ENCODE measurements at regions not wholly inside any gene's neighbourhood (a gene's known extent, or its start where the extent isn't known, plus 50 kb on each side); places are given as distances from the start of the nearest gene placed in this dataset.
"Not testable (repeated sequence)": the region's sequence is repeated elsewhere in the genome, so short reads cannot be mapped to it uniquely, and the experiment has no call there.

GRCh38 chr2:34785206-34785785 is 1186.2 kb upstream of the FAM98A start:
- Mint-ChIP-seq H3K27ac (ENCODE audit: unreplicated experiment) (no peak overlapping the region), H3K9me3 (ENCODE audit: unreplicated experiment) (peaks cover 17% of the 10 kb centered on the region), H3K27me3 (ENCODE audit: insufficient read depth, unreplicated experiment) (peaks cover 5% of the 10 kb centered on the region), H3K36me3 (ENCODE audit: insufficient read depth, unreplicated experiment) (no peaks in the 10 kb centered on the region), H3K4me3 (ENCODE audit: unreplicated experiment) (no peak overlapping the region), H3K4me1 (ENCODE audit: low read depth, unreplicated experiment) (no peaks in the 10 kb centered on the region)
- CTCF ChIA-PET, result no interaction called here
- POLR2A ChIA-PET, result no interaction called here
- no peak for DNase-seq
- no TSS peak for BruUV-seq (replicated peaks)
- H3K4me3 ChIP-seq (ENCODE audit: low read depth, low read length), result no peak overlapping the region
- no peaks in the 10 kb centered on the region for H3K36me3 ChIP-seq (ENCODE audit: control insufficient read depth, insufficient read depth, low read length)
- intact Hi-C loops (cut with micrococcal nuclease; ENCODE audit: unreplicated experiment), result no loop called here
- no peaks in the 10 kb centered on the region for H3K27me3 ChIP-seq (replicated peaks; ENCODE audit: control insufficient read depth, insufficient read depth, low read length)
- H3K4me1 ChIP-seq, result no peaks in the 10 kb centered on the region
- H3K9me3 ChIP-seq, result no peaks in the 10 kb centered on the region
- no peak for TF ChIP-seq CTCF (IDR thresholded peaks at IDR 0.05; ENCODE audit: insufficient read depth in 1 of 2, low read depth in 1 of 2, low read length in 1 of 2, severe bottlenecking in 1 of 2, unreplicated experiment in 1 of 2)

GRCh38 chr2:34784701-34785100 is 1185.6 kb upstream of the FAM98A start:
- Mint-ChIP-seq H3K27me3 (ENCODE audit: insufficient read depth, unreplicated experiment) (no peaks in the 10 kb centered on the region), H3K36me3 (ENCODE audit: insufficient read depth, unreplicated experiment) (no peaks in the 10 kb centered on the region), H3K9me3 (ENCODE audit: unreplicated experiment) (peaks cover 17% of the 10 kb centered on the region), H3K4me3 (ENCODE audit: unreplicated experiment) (no peak overlapping the region), H3K4me1 (ENCODE audit: low read depth, unreplicated experiment) (no peaks in the 10 kb centered on the region), H3K27ac (ENCODE audit: unreplicated experiment) (no peak overlapping the region)
- no peak for DNase-seq
- no TSS peak for BruUV-seq (replicated peaks)
- Histone ChIP-seq H3K9me3 (no peaks in the 10 kb centered on the region), H3K27me3 (replicated peaks; ENCODE audit: control insufficient read depth, insufficient read depth, low read length) (no peaks in the 10 kb centered on the region), H3K4me1 (no peaks in the 10 kb centered on the region), H3K36me3 (ENCODE audit: control insufficient read depth, insufficient read depth, low read length) (no peaks in the 10 kb centered on the region), H3K4me3 (ENCODE audit: low read depth, low read length) (no peak overlapping the region)
- ChIA-PET CTCF (no interaction called here), POLR2A (no interaction called here)
- intact Hi-C loops (cut with micrococcal nuclease; ENCODE audit: unreplicated experiment), result no loop called here
- TF ChIP-seq CTCF (IDR thresholded peaks at IDR 0.05; ENCODE audit: insufficient read depth in 1 of 2, low read depth in 1 of 2, low read length in 1 of 2, severe bottlenecking in 1 of 2, unreplicated experiment in 1 of 2), result no peak

DNA sequence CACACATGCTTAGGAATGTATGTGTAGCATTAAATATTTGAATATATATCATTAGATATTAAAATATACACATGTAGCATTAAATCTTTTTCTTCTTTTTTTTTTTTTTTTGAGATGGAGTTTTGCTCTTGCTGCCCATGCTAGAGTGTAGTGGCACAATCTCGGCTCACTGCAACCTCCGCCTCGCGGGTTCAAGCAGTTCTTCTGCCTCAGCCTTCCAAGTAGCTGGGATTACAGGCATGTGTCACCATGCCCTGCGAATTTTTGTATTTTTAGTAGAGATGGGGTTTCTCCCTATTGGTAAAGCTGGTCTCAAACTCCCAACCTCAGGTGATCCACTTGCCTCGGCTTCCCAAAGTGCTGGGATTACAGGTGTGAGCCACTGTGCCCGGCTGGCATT is 1151.6 kb upstream of the FAM98A start:
- H3K27me3 ChIP-seq (replicated peaks; ENCODE audit: control insufficient read depth, insufficient read depth, low read length); H3K4me1 ChIP-seq; H3K9me3 ChIP-seq; POLR2A ChIA-PET; H3K27ac Mint-ChIP-seq (ENCODE audit: unreplicated experiment); H3K36me3 ChIP-seq (ENCODE audit: control insufficient read depth, insufficient read depth, low read length); H3K9me3 Mint-ChIP-seq (ENCODE audit: unreplicated experiment); DNase-seq; H3K4me1 Mint-ChIP-seq (ENCODE audit: low read depth, unreplicated experiment); CTCF ChIA-PET; intact Hi-C loops (cut with micrococcal nuclease; ENCODE audit: unreplicated experiment); H3K4me3 ChIP-seq (ENCODE audit: low read depth, low read length); BruUV-seq (replicated peaks); H3K36me3 Mint-ChIP-seq (ENCODE audit: insufficient read depth, unreplicated experiment); H3K27me3 Mint-ChIP-seq (ENCODE audit: insufficient read depth, unreplicated experiment); H3K4me3 Mint-ChIP-seq (ENCODE audit: unreplicated experiment): not testable (repeated sequence)

GRCh38 chr2:34747643-34748042 is 1148.5 kb upstream of the FAM98A start:
- H3K27ac Mint-ChIP-seq (ENCODE audit: unreplicated experiment), result no peak overlapping the region
- no peaks in the 10 kb centered on the region for H3K9me3 Mint-ChIP-seq (ENCODE audit: unreplicated experiment)
- no peaks in the 10 kb centered on the region for H3K9me3 ChIP-seq
- no peak overlapping the region for H3K4me3 ChIP-seq (ENCODE audit: low read depth, low read length)
- no peaks in the 10 kb centered on the region for H3K27me3 Mint-ChIP-seq (ENCODE audit: insufficient read depth, unreplicated experiment)
- no peak for TF ChIP-seq CTCF (IDR thresholded peaks at IDR 0.05; ENCODE audit: insufficient read depth in 1 of 2, low read depth in 1 of 2, low read length in 1 of 2, severe bottlenecking in 1 of 2, unreplicated experiment in 1 of 2)
- ChIA-PET POLR2A (no interaction called here), CTCF (no interaction called here)
- H3K4me3 Mint-ChIP-seq (ENCODE audit: unreplicated experiment), result no peak overlapping the region
- no peaks in the 10 kb centered on the region for H3K36me3 Mint-ChIP-seq (ENCODE audit: insufficient read depth, unreplicated experiment)
- intact Hi-C loops (cut with micrococcal nuclease; ENCODE audit: unreplicated experiment), result no loop called here
- BruUV-seq (replicated peaks), result no TSS peak
- DNase-seq, result no peak
- no peaks in the 10 kb centered on the region for H3K4me1 ChIP-seq
- H3K27me3 ChIP-seq (replicated peaks; ENCODE audit: control insufficient read depth, insufficient read depth, low read length), result no peaks in the 10 kb centered on the region
- H3K36me3 ChIP-seq (ENCODE audit: control insufficient read depth, insufficient read depth, low read length), result no peaks in the 10 kb centered on the region
- no peaks in the 10 kb centered on the region for H3K4me1 Mint-ChIP-seq (ENCODE audit: low read depth, unreplicated experiment)

Data from Caco-2 (cell line).